CD4-positive, alpha-beta T cell (primary cell): ENCODE measurements at regions not wholly inside any gene's neighbourhood (a gene's known extent, or its start where the extent isn't known, plus 50 kb on each side); places are given as distances from the start of the nearest gene placed in this dataset.

Source experiments
- ATAC-seq: fragments of 200-7000 bp; cut with Tn5 transposase; one replicate; pipeline ENCODE4 v1.10.0; 2022; ENCODE audit warnings: mild to moderate bottlenecking; ENCODE audit not compliant: poor library complexity
- CTCF ChIA-PET: fragments of 350-600 bp; sonication (Branson Sonifier 250); formaldehyde crosslinking; loops from one replicate; lab custom pipeline; 2021; ENCODE audit warnings: antibody characterized with exemption, inconsistent platforms; lab: Charles Lee
- POLR2A ChIA-PET: fragments of 350-600 bp; sonication (Branson Sonifier 250); formaldehyde crosslinking; loops from one replicate; lab custom pipeline; 2021; ENCODE audit warnings: antibody characterized with exemption, inconsistent platforms; lab: Charles Lee
- DNase-seq, 14 experiments: peaks; one replicate each; pipeline ENCODE4 v3.0.0-alpha.2; 2013 to 2020; ENCODE audit warnings: mixed read lengths in 2 of 14
- H3K27ac ChIP-seq, 2 donors: one replicate each; pipeline versions ENCODE4 v1.5.1 to v1.7.0; 2013; ENCODE audit warnings: low read length in 2 of 2, low read depth in 1 of 2, mild to moderate bottlenecking in 1 of 2
- H3K27me3 ChIP-seq, 2 experiments: 1 replicate in 1 of 2; 2 replicates in 1 of 2; pipeline versions ENCODE4 v1.6.1 to v1.7.0; 2013; ENCODE audit warnings: low read length in 2 of 2, control low read depth in 1 of 2, mild to moderate bottlenecking in 1 of 2, moderate library complexity in 1 of 2; ENCODE audit not compliant: insufficient read depth in 2 of 2, control insufficient read depth in 1 of 2
- H3K36me3 ChIP-seq: one replicate; pipeline ENCODE4 v1.6.1; 2013; ENCODE audit warnings: low read length, control low read depth; ENCODE audit not compliant: insufficient read depth
- H3K4me1 ChIP-seq: one replicate; pipeline ENCODE4 v1.6.1; 2013; ENCODE audit warnings: low read length, control low read depth; ENCODE audit not compliant: insufficient read depth
- H3K4me3 ChIP-seq: one replicate; pipeline ENCODE4 v1.5.1; 2013; ENCODE audit warnings: mild to moderate bottlenecking, low read length, moderate library complexity
- H3K9me3 ChIP-seq, 2 experiments: 1 replicate in 1 of 2; 2 replicates in 1 of 2; pipeline versions ENCODE4 v1.6.1 to v1.7.0; 2013; ENCODE audit warnings: low read length in 2 of 2, mild to moderate bottlenecking in 2 of 2, control low read depth in 1 of 2, moderate library complexity in 1 of 2; ENCODE audit not compliant: control insufficient read depth in 1 of 2, insufficient read depth in 1 of 2
- H3K27ac Mint-ChIP-seq: one replicate; pipeline ENCODE4 v1.8.0; 2020; ENCODE audit warnings: mixed read lengths
- H3K27me3 Mint-ChIP-seq: one replicate; pipeline ENCODE4 v1.8.0; 2021; ENCODE audit warnings: mixed read lengths
- H3K36me3 Mint-ChIP-seq: one replicate; pipeline ENCODE4 v1.8.0; 2021; ENCODE audit warnings: low read depth, mixed read lengths
- H3K4me1 Mint-ChIP-seq: one replicate; pipeline ENCODE4 v1.8.0; 2021; ENCODE audit warnings: low read depth, mixed read lengths
- H3K4me3 Mint-ChIP-seq: one replicate; pipeline ENCODE4 v1.8.0; 2020; ENCODE audit warnings: mild to moderate bottlenecking, mixed read lengths
- H3K9me3 Mint-ChIP-seq: one replicate; pipeline ENCODE4 v1.8.0; 2020; ENCODE audit warnings: mixed read lengths
- CTCF ChIP-seq: fragments of 200-600 bp; IDR thresholded peaks from one replicate; pipeline ENCODE4 v1.8.0; 2022; ENCODE audit warnings: antibody characterized with exemption, mild to moderate bottlenecking
- intact Hi-C, 2 experiments: fragments of 100-400 bp; cut with DNase I in 1 of 2; cut with micrococcal nuclease in 1 of 2; formaldehyde crosslinking; loops; one replicate each; pipeline versions ENCODE4 v1.15.1 to v1.9.0; 2023 to 2025; cut with DNase I, micrococcal nuclease

DNA sequence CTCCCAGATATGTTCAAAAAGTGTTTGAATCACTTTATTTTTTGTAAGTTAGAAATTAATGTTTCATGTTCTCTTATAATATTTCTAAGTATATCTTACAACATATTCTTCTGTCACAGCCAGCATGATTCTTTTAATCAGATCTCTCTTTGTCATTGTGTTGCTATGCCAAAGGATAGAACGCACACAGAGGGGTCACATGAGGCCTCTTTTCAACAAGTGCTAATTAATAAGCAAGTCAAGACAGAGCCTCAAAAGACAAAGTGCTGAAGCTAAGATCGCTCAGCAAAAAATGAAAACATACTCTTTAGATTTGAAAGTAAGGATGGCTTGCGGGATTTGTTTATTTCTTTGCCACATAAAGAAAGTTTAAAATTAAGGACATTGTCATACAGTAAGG is 508.8 kb upstream of the PTCHD4 start:
- Histone ChIP-seq H3K4me1 (no peaks in the 10 kb centered on the region), H3K9me3 (peaks cover 0 to under 1% of the 10 kb centered on the region in 2 experiments), H3K27me3 (no peaks in the 10 kb centered on the region), H3K36me3 (no peaks in the 10 kb centered on the region), H3K4me3 (no peak overlapping the region), H3K27ac (no peak overlapping the region)
- Mint-ChIP-seq H3K9me3 (peaks cover 10% of the 10 kb centered on the region), H3K27ac (no peak overlapping the region), H3K27me3 (no peaks in the 10 kb centered on the region), H3K4me1 (no peaks in the 10 kb centered on the region), H3K36me3 (no peaks in the 10 kb centered on the region), H3K4me3 (no peak overlapping the region)
- ChIA-PET POLR2A (no interaction called here), CTCF (no interaction called here)
- intact Hi-C loops: no loop called here
- no peak for ATAC-seq
- DNase-seq: no peak
- TF ChIP-seq CTCF: no peak

DNA sequence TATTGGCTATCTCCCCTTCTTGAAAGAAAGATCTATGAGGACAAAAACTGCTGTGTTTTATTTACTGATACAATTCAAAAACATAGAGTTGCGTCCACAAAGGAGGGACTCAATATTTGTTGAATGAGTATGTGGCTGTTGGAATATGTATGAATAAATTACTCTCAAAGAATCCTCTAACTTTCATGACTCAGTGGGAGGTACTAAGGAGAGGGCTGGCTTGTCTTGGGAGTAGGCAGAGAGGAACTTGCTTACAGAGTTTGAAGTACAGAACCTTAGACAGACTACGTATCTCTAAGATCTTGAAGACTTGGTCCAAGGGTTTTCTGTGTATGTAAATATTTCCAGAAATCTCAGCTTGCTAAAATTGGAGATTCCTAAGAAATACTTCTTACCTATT is 504.0 kb upstream of the PTCHD4 start:
- Histone ChIP-seq H3K36me3 (no peaks in the 10 kb centered on the region), H3K27ac (no peak overlapping the region), H3K4me1 (no peaks in the 10 kb centered on the region), H3K9me3 (peaks cover 0 to 4% of the 10 kb centered on the region in 2 experiments), H3K4me3 (no peak overlapping the region), H3K27me3 (no peaks in the 10 kb centered on the region)
- POLR2A ChIA-PET: no interaction called here
- H3K4me1 Mint-ChIP-seq: no peaks in the 10 kb centered on the region
- H3K27ac Mint-ChIP-seq: no peak overlapping the region
- H3K4me3 Mint-ChIP-seq: no peak overlapping the region
- H3K36me3 Mint-ChIP-seq: no peaks in the 10 kb centered on the region
- no peak for TF ChIP-seq CTCF
- DNase-seq (no peak), ATAC-seq (no peak)
- peaks cover 13% of the 10 kb centered on the region for H3K9me3 Mint-ChIP-seq
- intact Hi-C loops: no loop called here
- CTCF ChIA-PET: no interaction called here
- no peaks in the 10 kb centered on the region for H3K27me3 Mint-ChIP-seq

GRCh38 chr6:48614326-48614725 is 503.3 kb upstream of the PTCHD4 start:
- Mint-ChIP-seq H3K4me1 (no peaks in the 10 kb centered on the region), H3K4me3 (no peak overlapping the region), H3K27me3 (no peaks in the 10 kb centered on the region), H3K9me3 (peaks cover 13% of the 10 kb centered on the region), H3K36me3 (no peaks in the 10 kb centered on the region), H3K27ac (no peak overlapping the region)
- H3K4me3 ChIP-seq: no peak overlapping the region
- H3K27me3 ChIP-seq: no peaks in the 10 kb centered on the region
- ATAC-seq: no peak
- CTCF ChIA-PET: no interaction called here
- no peaks in the 10 kb centered on the region for H3K4me1 ChIP-seq
- H3K27ac ChIP-seq: no peak overlapping the region
- intact Hi-C loops: no loop called here
- TF ChIP-seq CTCF: no peak
- DNase-seq: no peak
- POLR2A ChIA-PET: no interaction called here
- H3K36me3 ChIP-seq: no peaks in the 10 kb centered on the region
- peaks cover 0 to 4% of the 10 kb centered on the region in 2 experiments for H3K9me3 ChIP-seq
